H1 (cell line): ENCODE measurements at regions not wholly inside any gene's neighbourhood (a gene's known extent, or its start where the extent isn't known, plus 50 kb on each side); places are given as distances from the start of the nearest gene placed in this dataset.

Source experiments
- ATF3 ChIP-seq: IDR thresholded peaks from 2 replicates; pipeline ENCODE4 v1.6.1; 2011; ENCODE audit warnings: low read depth, mild to moderate bottlenecking, low read length; ENCODE audit not compliant: insufficient read depth
- CHD7 ChIP-seq: fragments of 300-600 bp; sonication (generic); IDR thresholded peaks from 2 replicates; pipeline ENCODE4 v1.7.1; 2012; ENCODE audit warnings: low read length, moderate library complexity, mild to moderate bottlenecking, inconsistent platforms; ENCODE audit not compliant: insufficient replicate concordance
- JUN ChIP-seq: IDR thresholded peaks from 2 replicates; pipeline ENCODE4 v1.6.1; 2011; ENCODE audit warnings: low read depth, mild to moderate bottlenecking, improper control_type of control experiment, low read length
- JUND ChIP-seq: IDR thresholded peaks from 2 replicates; pipeline ENCODE4 v1.6.1; 2011; ENCODE audit warnings: mild to moderate bottlenecking, improper control_type of control experiment, low read length
- KDM4A ChIP-seq: IDR thresholded peaks from one replicate; pipeline ENCODE4 v1.7.1; 2012; ENCODE audit warnings: low read depth, mild to moderate bottlenecking, moderate library complexity, low read length, inconsistent platforms; ENCODE audit not compliant: severe bottlenecking
- POLR2AphosphoS5 ChIP-seq: IDR thresholded peaks from 2 replicates; pipeline ENCODE4 v1.6.1; 2011; ENCODE audit warnings: low read depth, low read length
- RAD21 ChIP-seq, 2 experiments: IDR thresholded peaks in 1 of 2; conservative IDR thresholded peaks in 1 of 2; 2 replicates each; pipeline ENCODE4 v1.6.1; 2011; ENCODE audit warnings: low read depth in 2 of 2, low read length in 2 of 2, improper control_type of control experiment in 1 of 2, inconsistent platforms in 1 of 2, mild to moderate bottlenecking in 1 of 2, moderate library complexity in 1 of 2
- TAF7 ChIP-seq: optimal IDR thresholded peaks from 2 replicates; pipeline ENCODE3; 2011; ENCODE audit warnings: low read depth, mild to moderate bottlenecking, inconsistent platforms, low read length, moderate library complexity, borderline replicate concordance
- TCF12 ChIP-seq: IDR thresholded peaks from 2 replicates; pipeline ENCODE4 v1.6.1; 2011; ENCODE audit warnings: low read depth, mild to moderate bottlenecking, low read length
- YY1 ChIP-seq: IDR thresholded peaks from 2 replicates; pipeline ENCODE4 v1.6.1; 2011; ENCODE audit warnings: low read depth, mild to moderate bottlenecking, low read length

- TF ChIP-seq CHD7 (peak; percentile 68), KDM4A (no peak), POLR2AphosphoS5 (no peak), YY1 (peak; percentile 52; the same call in 1 of the 2 replicates), JUND (peak; percentile 94), RAD21 (IDR thresholded peaks at IDR 0.05 in 1 of 2, conservative IDR thresholded peaks at IDR 0.05 in 1 of 2; ENCODE audit: low read depth in 2 of 2, low read length in 2 of 2) (peak; percentile 42 to 57; a peak in 3 of 4 replicates), TCF12 (0 out of 2 replicates have a peak, but pooled peaks have one; percentile 40), JUN (peak; percentile 69), ATF3 (no peak), TAF7 (no peak)
Measured at GRCh38 chr12:12008931-12009611, 61.7 kb upstream of the BCL2L14 start (continued).
